CD4-positive, alpha-beta T cell (primary cell): ENCODE measurements at regions not wholly inside any gene's neighbourhood (a gene's known extent, or its start where the extent isn't known, plus 50 kb on each side); places are given as distances from the start of the nearest gene placed in this dataset.

Experiments
- ATAC-seq: fragments of 200-7000 bp; cut with Tn5 transposase; one replicate; pipeline ENCODE4 v1.10.0; 2022; ENCODE audit warnings: mild to moderate bottlenecking; ENCODE audit not compliant: poor library complexity
- CTCF ChIA-PET: fragments of 350-600 bp; sonication (Branson Sonifier 250); formaldehyde crosslinking; loops from one replicate; lab custom pipeline; 2021; ENCODE audit warnings: antibody characterized with exemption, inconsistent platforms; lab: Charles Lee
- POLR2A ChIA-PET: fragments of 350-600 bp; sonication (Branson Sonifier 250); formaldehyde crosslinking; loops from one replicate; lab custom pipeline; 2021; ENCODE audit warnings: antibody characterized with exemption, inconsistent platforms; lab: Charles Lee
- DNase-seq, 14 experiments: peaks; one replicate each; pipeline ENCODE4 v3.0.0-alpha.2; 2013 to 2020; ENCODE audit warnings: mixed read lengths in 2 of 14
- H3K27ac ChIP-seq, 2 donors: one replicate each; pipeline versions ENCODE4 v1.5.1 to v1.7.0; 2013; ENCODE audit warnings: low read length in 2 of 2, low read depth in 1 of 2, mild to moderate bottlenecking in 1 of 2
- H3K27me3 ChIP-seq, 2 experiments: 1 replicate in 1 of 2; 2 replicates in 1 of 2; pipeline versions ENCODE4 v1.6.1 to v1.7.0; 2013; ENCODE audit warnings: low read length in 2 of 2, control low read depth in 1 of 2, mild to moderate bottlenecking in 1 of 2, moderate library complexity in 1 of 2; ENCODE audit not compliant: insufficient read depth in 2 of 2, control insufficient read depth in 1 of 2
- H3K36me3 ChIP-seq: one replicate; pipeline ENCODE4 v1.6.1; 2013; ENCODE audit warnings: low read length, control low read depth; ENCODE audit not compliant: insufficient read depth
- H3K4me1 ChIP-seq: one replicate; pipeline ENCODE4 v1.6.1; 2013; ENCODE audit warnings: low read length, control low read depth; ENCODE audit not compliant: insufficient read depth
- H3K4me3 ChIP-seq: one replicate; pipeline ENCODE4 v1.5.1; 2013; ENCODE audit warnings: mild to moderate bottlenecking, low read length, moderate library complexity
- H3K9me3 ChIP-seq, 2 experiments: 1 replicate in 1 of 2; 2 replicates in 1 of 2; pipeline versions ENCODE4 v1.6.1 to v1.7.0; 2013; ENCODE audit warnings: low read length in 2 of 2, mild to moderate bottlenecking in 2 of 2, control low read depth in 1 of 2, moderate library complexity in 1 of 2; ENCODE audit not compliant: control insufficient read depth in 1 of 2, insufficient read depth in 1 of 2
- H3K27ac Mint-ChIP-seq: one replicate; pipeline ENCODE4 v1.8.0; 2020; ENCODE audit warnings: mixed read lengths
- H3K27me3 Mint-ChIP-seq: one replicate; pipeline ENCODE4 v1.8.0; 2021; ENCODE audit warnings: mixed read lengths
- H3K36me3 Mint-ChIP-seq: one replicate; pipeline ENCODE4 v1.8.0; 2021; ENCODE audit warnings: low read depth, mixed read lengths
- H3K4me1 Mint-ChIP-seq: one replicate; pipeline ENCODE4 v1.8.0; 2021; ENCODE audit warnings: low read depth, mixed read lengths
- H3K4me3 Mint-ChIP-seq: one replicate; pipeline ENCODE4 v1.8.0; 2020; ENCODE audit warnings: mild to moderate bottlenecking, mixed read lengths
- H3K9me3 Mint-ChIP-seq: one replicate; pipeline ENCODE4 v1.8.0; 2020; ENCODE audit warnings: mixed read lengths
- CTCF ChIP-seq: fragments of 200-600 bp; IDR thresholded peaks from one replicate; pipeline ENCODE4 v1.8.0; 2022; ENCODE audit warnings: antibody characterized with exemption, mild to moderate bottlenecking
- intact Hi-C, 2 experiments: fragments of 100-400 bp; cut with DNase I in 1 of 2; cut with micrococcal nuclease in 1 of 2; formaldehyde crosslinking; loops; one replicate each; pipeline versions ENCODE4 v1.15.1 to v1.9.0; 2023 to 2025; cut with DNase I, micrococcal nuclease

- no peak for TF ChIP-seq CTCF
- Mint-ChIP-seq H3K4me1 (no peaks in the 10 kb centered on the region), H3K36me3 (no peaks in the 10 kb centered on the region), H3K27me3 (no peaks in the 10 kb centered on the region), H3K4me3 (no peak overlapping the region), H3K9me3 (peaks cover 3% of the 10 kb centered on the region), H3K27ac (no peak overlapping the region)
- ChIA-PET CTCF (interaction anchor here (1.0 kb wide), 1 partner anchor 20 kb away, joined by 3 read pairs; no protein-coding TSS in a partner anchor), POLR2A (no interaction called here)
- H3K9me3 ChIP-seq, result peaks cover 0 to 9% of the 10 kb centered on the region in 2 experiments
- DNase-seq (no peak), ATAC-seq (no peak)
- no peak overlapping the region for H3K27ac ChIP-seq
- H3K4me1 ChIP-seq, result no peaks in the 10 kb centered on the region
- no peak overlapping the region for H3K4me3 ChIP-seq
- H3K36me3 ChIP-seq, result no peaks in the 10 kb centered on the region
- H3K27me3 ChIP-seq, result no peaks in the 10 kb centered on the region
- intact Hi-C loops, result no loop called here
Measured at GRCh38 chr12:25730489-25731349, 177.6 kb upstream of the LMNTD1 start.

DNA sequence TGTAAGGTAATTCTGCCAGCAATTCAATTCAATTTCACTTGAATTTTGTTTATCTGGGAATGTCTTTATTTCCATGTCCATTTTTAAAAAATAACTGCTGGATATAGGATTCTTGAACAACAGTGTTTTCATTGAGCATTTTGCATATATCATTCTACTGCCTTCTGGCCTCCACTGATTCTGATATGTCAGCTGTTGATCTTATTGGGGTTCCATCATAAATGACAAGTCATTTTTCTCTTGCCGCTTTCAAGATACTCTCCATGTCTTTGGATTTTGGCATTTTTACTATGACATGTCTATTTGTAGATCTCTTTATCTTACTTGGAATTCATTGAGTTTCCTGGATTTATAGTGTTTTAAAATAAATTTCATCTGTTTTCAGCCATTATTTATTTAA is 180.5 kb upstream of the LMNTD1 start:
- Histone ChIP-seq H3K4me1 (no peaks in the 10 kb centered on the region), H3K4me3 (no peak overlapping the region), H3K27ac (no peak overlapping the region), H3K27me3 (no peaks in the 10 kb centered on the region), H3K36me3 (no peaks in the 10 kb centered on the region), H3K9me3 (no peaks in the 10 kb centered on the region)
- no peak overlapping the region for H3K27ac Mint-ChIP-seq
- no peak for TF ChIP-seq CTCF
- no peak overlapping the region for H3K4me3 Mint-ChIP-seq
- H3K27me3 Mint-ChIP-seq, result no peaks in the 10 kb centered on the region
- intact Hi-C loops, result no loop called here
- ChIA-PET CTCF (no interaction called here), POLR2A (no interaction called here)
- no peak for ATAC-seq
- no peaks in the 10 kb centered on the region for H3K4me1 Mint-ChIP-seq
- H3K9me3 Mint-ChIP-seq, result peaks cover 5% of the 10 kb centered on the region
- no peak for DNase-seq
- H3K36me3 Mint-ChIP-seq, result no peaks in the 10 kb centered on the region

DNA sequence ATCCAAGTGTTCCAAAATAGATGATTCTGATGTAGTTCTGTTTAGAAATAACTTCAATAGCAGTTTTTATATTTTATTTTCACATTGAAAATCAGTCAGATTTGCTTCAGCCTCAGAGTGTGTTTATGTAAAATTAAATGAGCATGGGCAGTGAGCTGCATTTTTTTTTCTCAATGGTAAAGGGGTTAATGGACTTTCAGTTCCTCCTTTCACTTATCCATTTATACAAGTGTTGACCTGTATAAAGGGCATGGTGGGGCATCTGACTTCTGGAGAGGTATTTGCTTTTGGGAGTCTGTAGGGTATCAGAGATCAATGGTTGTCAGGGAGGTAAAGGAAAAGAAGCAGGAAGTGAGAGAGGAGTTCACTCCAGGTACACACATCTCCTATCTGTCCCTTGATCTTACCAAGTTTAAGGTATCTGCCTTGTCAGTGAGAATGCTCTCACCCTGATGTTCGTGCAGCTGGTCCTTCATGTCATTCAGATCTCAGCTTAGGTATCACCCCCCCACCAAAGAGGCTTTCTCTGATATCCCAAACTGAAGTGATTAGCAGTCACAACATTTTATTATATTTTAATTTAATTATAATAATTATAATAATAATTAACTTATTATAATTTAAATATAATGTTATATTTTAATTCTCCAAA is 181.6 kb upstream of the LMNTD1 start:
- no peaks in the 10 kb centered on the region for H3K36me3 ChIP-seq
- peaks cover 5% of the 10 kb centered on the region for H3K9me3 Mint-ChIP-seq
- CTCF ChIA-PET, result no interaction called here
- no peak overlapping the region for H3K4me3 ChIP-seq
- H3K36me3 Mint-ChIP-seq, result no peaks in the 10 kb centered on the region
- no peak for TF ChIP-seq CTCF
- no peaks in the 10 kb centered on the region for H3K27me3 Mint-ChIP-seq
- intact Hi-C loops, result no loop called here
- no peak for ATAC-seq
- no peak overlapping the region for H3K27ac Mint-ChIP-seq
- H3K4me1 ChIP-seq, result no peaks in the 10 kb centered on the region
- POLR2A ChIA-PET, result no interaction called here
- H3K9me3 ChIP-seq, result no peaks in the 10 kb centered on the region
- H3K27ac ChIP-seq, result no peak overlapping the region
- no peaks in the 10 kb centered on the region for H3K4me1 Mint-ChIP-seq
- no peaks in the 10 kb centered on the region for H3K27me3 ChIP-seq
- no peak for DNase-seq
- no peak overlapping the region for H3K4me3 Mint-ChIP-seq
